Mesendoderm (in vitro differentiated cells): ENCODE measurements at regions not wholly inside any gene's neighbourhood (a gene's known extent, or its start where the extent isn't known, plus 50 kb on each side); places are given as distances from the start of the nearest gene placed in this dataset.

Source experiments
- DNase-seq: peaks from one replicate; pipeline ENCODE4 v3.0.0; 2013
- H2AK5ac ChIP-seq: 2 replicates; pipeline ENCODE4 v1.6.1; 2013; ENCODE audit warnings: low read length, inconsistent platforms
- H2BK120ac ChIP-seq: 2 replicates; pipeline ENCODE4 v1.6.1; 2013; ENCODE audit warnings: low read depth, mild to moderate bottlenecking, low read length, moderate library complexity, mixed read lengths
- H2BK15ac ChIP-seq: replicated peaks from 2 replicates; pipeline ENCODE4 v1.6.1; 2013; ENCODE audit warnings: low read depth, mild to moderate bottlenecking, moderate library complexity
- H2BK5ac ChIP-seq: 2 replicates; pipeline ENCODE4 v1.6.1; 2013; ENCODE audit warnings: low read length, inconsistent platforms
- H3K18ac ChIP-seq: 2 replicates; pipeline ENCODE4 v1.6.1; 2013; ENCODE audit warnings: mild to moderate bottlenecking, low read length, mixed read lengths
- H3K23ac ChIP-seq: one replicate; pipeline ENCODE4 v1.6.1; 2013; ENCODE audit warnings: low read length
- H3K27ac ChIP-seq: 2 replicates; pipeline ENCODE4 v1.5.1; 2013; ENCODE audit warnings: low read depth, mild to moderate bottlenecking, inconsistent platforms, low read length, moderate library complexity
- H3K27me3 ChIP-seq: 2 replicates; pipeline ENCODE4 v1.6.1; 2013; ENCODE audit warnings: low read length, control low read depth, mild to moderate bottlenecking, inconsistent platforms; ENCODE audit not compliant: insufficient read depth, poor library complexity
- H3K36me3 ChIP-seq: 2 replicates; pipeline ENCODE4 v1.6.1; 2013; ENCODE audit warnings: low read length, inconsistent platforms; ENCODE audit not compliant: control insufficient read depth, insufficient read depth
- H3K4ac ChIP-seq: one replicate; pipeline ENCODE4 v1.6.1; 2013; ENCODE audit warnings: low read depth, mild to moderate bottlenecking, low read length, moderate library complexity
- H3K4me1 ChIP-seq: 2 replicates; pipeline ENCODE4 v1.6.1; 2013; ENCODE audit warnings: low read depth, low read length, inconsistent platforms; ENCODE audit not compliant: control insufficient read depth
- H3K4me2 ChIP-seq: 2 replicates; pipeline ENCODE4 v1.6.1; 2013; ENCODE audit warnings: low read length
- H3K4me3 ChIP-seq: 2 replicates; pipeline ENCODE4 v1.5.1; 2013; ENCODE audit warnings: mild to moderate bottlenecking, low read length
- H3K56ac ChIP-seq: one replicate; pipeline ENCODE4 v1.6.1; 2013; ENCODE audit warnings: low read length
- H3K79me1 ChIP-seq: 2 replicates; pipeline ENCODE4 v1.6.1; 2013; ENCODE audit warnings: low read length, inconsistent platforms
- H3K79me2 ChIP-seq: 2 replicates; pipeline ENCODE4 v1.6.1; 2013; ENCODE audit warnings: mild to moderate bottlenecking, low read length; ENCODE audit not compliant: control insufficient read depth, insufficient read depth
- H3K9ac ChIP-seq: 2 replicates; pipeline ENCODE4 v1.6.1; 2013; ENCODE audit warnings: low read length, inconsistent platforms
- H4K5ac ChIP-seq: one replicate; pipeline ENCODE4 v1.6.1; 2013; ENCODE audit warnings: low read length
- H4K8ac ChIP-seq: one replicate; pipeline ENCODE4 v1.6.1; 2013; ENCODE audit warnings: low read depth, mild to moderate bottlenecking, control low read depth, low read length, moderate library complexity
- WGBS: extraction: QIAGEN DNeasy Blood & Tissue Kit; methylation state at CpG from one replicate; pipeline ENCODE4 v1.1.7; 2013; ENCODE audit warnings: low lambda C conversion rate, missing lambda C conversion rate; ENCODE audit not compliant: insufficient coverage; ENCODE audit errors: extremely low coverage; 5-methylcytosine and 5-hydroxymethylcytosine counted together

- H3K56ac ChIP-seq = no peak overlapping the region
- H4K8ac ChIP-seq = no peak overlapping the region
- H3K9ac ChIP-seq = no peak overlapping the region
- H3K27ac ChIP-seq = no peak overlapping the region
- no peak overlapping the region for H3K4me3 ChIP-seq
- H3K4me1 ChIP-seq = no peaks in the 10 kb centered on the region
- no peak overlapping the region for H2BK15ac ChIP-seq
- no peak overlapping the region for H3K4me2 ChIP-seq
- H3K79me2 ChIP-seq = no peaks in the 10 kb centered on the region
- DNase-seq = no peak
- H3K79me1 ChIP-seq = no peaks in the 10 kb centered on the region
- no peak overlapping the region for H2AK5ac ChIP-seq
- no peak overlapping the region for H3K23ac ChIP-seq
- H3K36me3 ChIP-seq = no peaks in the 10 kb centered on the region
- H2BK5ac ChIP-seq = no peak overlapping the region
- H2BK120ac ChIP-seq = no peak overlapping the region
- no CpG with 5 or more reads among the region's 1 CpG for WGBS
- H3K27me3 ChIP-seq = no peaks in the 10 kb centered on the region
- no peak overlapping the region for H3K4ac ChIP-seq
- no peak overlapping the region for H4K5ac ChIP-seq
- no peak overlapping the region for H3K18ac ChIP-seq
Measured at GRCh38 chr18:40501026-40501425, 1454.0 kb upstream of the PIK3C3 start.

DNA sequence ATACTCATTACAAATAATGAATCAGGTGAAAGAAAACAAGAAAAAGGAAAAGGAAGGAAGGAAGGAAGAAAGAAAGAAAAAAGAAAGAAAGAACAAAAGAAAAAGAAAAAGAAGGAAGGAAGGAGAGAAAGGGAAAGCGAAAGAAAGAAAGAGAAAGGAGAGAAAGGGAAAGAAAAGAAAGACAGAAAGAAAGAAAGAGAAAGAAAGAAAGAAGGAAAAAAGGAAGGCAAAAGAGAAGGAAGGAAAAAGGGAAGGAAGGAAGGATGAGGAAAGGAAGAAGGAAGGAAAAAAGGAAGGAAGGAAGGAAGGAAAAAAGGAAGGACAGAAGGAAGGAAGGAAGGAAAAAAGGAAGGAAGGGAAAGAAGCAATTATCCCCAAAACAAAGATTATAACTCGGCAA, 1460.4 kb upstream of the PIK3C3 start:
- Histone ChIP-seq H4K5ac (no peak overlapping the region), H3K56ac (no peak overlapping the region), H3K9ac (no peak overlapping the region), H2AK5ac (no peak overlapping the region), H3K79me2 (no peaks in the 10 kb centered on the region), H3K27ac (no peak overlapping the region), H3K4ac (no peak overlapping the region), H3K36me3 (no peaks in the 10 kb centered on the region), H2BK120ac (no peak overlapping the region), H3K27me3 (no peaks in the 10 kb centered on the region), H3K23ac (no peak overlapping the region), H4K8ac (no peak overlapping the region), H3K18ac (no peak overlapping the region), H3K4me3 (no peak overlapping the region), H3K79me1 (no peaks in the 10 kb centered on the region), H2BK15ac (no peak overlapping the region), H2BK5ac (no peak overlapping the region), H3K4me1 (no peaks in the 10 kb centered on the region), H3K4me2 (no peak overlapping the region)
- no CpG with 5 or more reads among the region's 2 CpGs for WGBS
- DNase-seq = no peak

DNA sequence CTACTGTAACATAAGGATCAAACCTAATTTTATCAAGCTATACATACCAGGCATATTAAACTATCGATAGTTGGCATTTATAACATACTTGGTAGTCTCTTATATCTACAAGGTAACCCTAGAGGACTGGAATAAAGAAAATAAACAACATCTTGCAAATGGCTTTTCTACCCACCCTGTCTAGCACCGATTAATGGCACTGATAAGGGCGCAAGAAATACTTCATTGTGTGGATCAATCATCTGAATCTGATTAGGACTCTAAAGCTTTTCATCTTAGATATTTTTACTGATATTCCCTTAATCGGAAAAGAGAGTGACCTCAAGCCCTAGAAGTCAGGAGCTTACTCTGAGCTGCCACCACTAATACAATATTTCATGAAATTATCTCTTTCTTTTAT, 1461.7 kb upstream of the PIK3C3 start:
- Histone ChIP-seq H2BK120ac (no peak overlapping the region), H3K9ac (no peak overlapping the region), H3K4ac (no peak overlapping the region), H3K4me3 (no peak overlapping the region), H3K4me2 (no peak overlapping the region), H3K56ac (no peak overlapping the region), H3K27me3 (no peaks in the 10 kb centered on the region), H3K36me3 (no peaks in the 10 kb centered on the region), H3K79me2 (no peaks in the 10 kb centered on the region), H2BK5ac (no peak overlapping the region), H3K23ac (no peak overlapping the region), H4K5ac (no peak overlapping the region), H2BK15ac (no peak overlapping the region), H3K18ac (no peak overlapping the region), H4K8ac (no peak overlapping the region), H3K79me1 (no peaks in the 10 kb centered on the region), H2AK5ac (no peak overlapping the region), H3K4me1 (no peaks in the 10 kb centered on the region), H3K27ac (no peak overlapping the region)
- DNase-seq = peak; percentile 51
- WGBS = no CpG with 5 or more reads among the region's 4 CpGs

- Histone ChIP-seq H3K36me3 (no peaks in the 10 kb centered on the region), H2AK5ac (no peak overlapping the region), H2BK15ac (no peak overlapping the region), H3K18ac (no peak overlapping the region), H3K79me1 (no peaks in the 10 kb centered on the region), H3K27ac (no peak overlapping the region), H4K5ac (no peak overlapping the region), H3K4me2 (no peak overlapping the region), H3K4ac (no peak overlapping the region), H3K4me3 (no peak overlapping the region), H3K27me3 (no peaks in the 10 kb centered on the region), H2BK5ac (no peak overlapping the region), H2BK120ac (no peak overlapping the region), H3K79me2 (no peaks in the 10 kb centered on the region), H3K9ac (no peak overlapping the region), H3K23ac (no peak overlapping the region), H4K8ac (no peak overlapping the region), H3K56ac (no peak overlapping the region), H3K4me1 (no peaks in the 10 kb centered on the region)
- DNase-seq = no peak
Measured at GRCh38 chr18:40489301-40489700, 1465.7 kb upstream of the PIK3C3 start.

GRCh38 chr18:40485318-40485717, 1469.7 kb upstream of the PIK3C3 start:
- H3K79me2 ChIP-seq = no peaks in the 10 kb centered on the region

DNA sequence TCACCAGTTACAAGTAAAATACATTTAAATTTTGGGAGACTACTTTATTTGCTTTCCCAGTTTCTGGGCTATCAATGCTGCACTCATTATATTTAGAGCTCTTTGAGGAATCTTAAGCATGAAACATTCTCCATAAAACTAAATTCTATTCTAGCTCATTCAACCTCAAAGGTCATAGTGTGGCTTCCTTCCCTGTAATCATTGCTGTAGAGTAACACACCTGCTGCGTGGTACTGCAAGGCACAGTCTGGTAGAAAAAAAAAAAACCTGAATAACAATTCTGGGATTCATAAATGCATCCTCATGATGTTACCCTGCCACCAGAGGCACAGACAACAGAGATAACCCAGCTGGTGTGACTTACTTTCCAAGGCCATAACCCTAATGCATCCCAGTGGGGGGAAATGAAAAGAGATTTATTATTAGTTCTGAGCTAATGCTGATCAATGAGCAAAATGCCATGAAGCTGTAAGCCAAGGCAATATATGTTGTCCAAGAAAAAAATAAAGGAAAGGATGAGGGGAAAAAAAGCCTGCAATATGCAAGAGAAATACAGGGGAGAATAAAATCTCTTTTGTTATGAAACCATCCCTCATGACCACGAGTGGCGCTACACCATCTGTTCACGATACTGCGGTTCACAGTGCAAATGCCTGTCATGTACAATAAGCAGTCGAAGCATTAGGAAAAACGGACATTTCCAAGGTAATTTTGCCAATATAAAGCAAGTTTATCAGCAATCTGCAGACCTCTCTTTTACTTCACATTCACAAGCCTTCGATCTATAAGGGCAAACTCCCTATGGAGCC, 1481.6 kb upstream of the PIK3C3 start:
- H4K5ac ChIP-seq = no peak overlapping the region
- no peak overlapping the region for H3K18ac ChIP-seq
- H2AK5ac ChIP-seq = no peak overlapping the region
- no peak overlapping the region for H3K9ac ChIP-seq
- no peak overlapping the region for H3K23ac ChIP-seq
- no peaks in the 10 kb centered on the region for H3K27me3 ChIP-seq
- H2BK5ac ChIP-seq = no peak overlapping the region
- no peak overlapping the region for H2BK15ac ChIP-seq
- WGBS = no CpG with 5 or more reads among the region's 8 CpGs
- no peak overlapping the region for H3K56ac ChIP-seq
- no peaks in the 10 kb centered on the region for H3K79me1 ChIP-seq
- H2BK120ac ChIP-seq = no peak overlapping the region
- no peak overlapping the region for H3K27ac ChIP-seq
- no peaks in the 10 kb centered on the region for H3K4me1 ChIP-seq
- H3K4ac ChIP-seq = no peak overlapping the region
- H4K8ac ChIP-seq = no peak overlapping the region
- no peak overlapping the region for H3K4me3 ChIP-seq
- H3K79me2 ChIP-seq = no peaks in the 10 kb centered on the region
- DNase-seq = no peak
- H3K4me2 ChIP-seq = no peak overlapping the region
- H3K36me3 ChIP-seq = no peaks in the 10 kb centered on the region

More at GRCh38 chr18:40485318-40485717, 1469.7 kb upstream of the PIK3C3 start:
- Histone ChIP-seq H3K27ac (no peak overlapping the region), H4K5ac (no peak overlapping the region), H2BK15ac (no peak overlapping the region), H3K18ac (no peak overlapping the region), H3K4me1 (no peaks in the 10 kb centered on the region), H3K4me2 (no peak overlapping the region), H3K79me1 (no peaks in the 10 kb centered on the region), H3K23ac (no peak overlapping the region), H2BK5ac (no peak overlapping the region), H3K36me3 (no peaks in the 10 kb centered on the region), H4K8ac (no peak overlapping the region), H3K9ac (no peak overlapping the region), H3K56ac (no peak overlapping the region), H3K27me3 (no peaks in the 10 kb centered on the region), H2AK5ac (no peak overlapping the region), H2BK120ac (no peak overlapping the region), H3K4ac (no peak overlapping the region), H3K4me3 (no peak overlapping the region)
- peak; percentile 1 for DNase-seq
